OCI-LY1 (cell line): ENCODE measurements at regions not wholly inside any gene's neighbourhood (a gene's known extent, or its start where the extent isn't known, plus 50 kb on each side); places are given as distances from the start of the nearest gene placed in this dataset.

Source experiments
- EZH2 ChIP-seq: fragments of 200-600 bp; sonication (generic), shearing (Covaris generic); IDR thresholded peaks from 2 replicates; pipeline ENCODE4 v1.8.0; 2017; ENCODE audit warnings: borderline replicate concordance, mixed run types, mild to moderate bottlenecking, antibody characterized with exemption, low read length, moderate library complexity, mixed read lengths
- TF ChIP-seq, protein P1 (sequence below): fragments of 200-600 bp; sonication (generic), shearing (Covaris generic); IDR thresholded peaks from 2 replicates; pipeline ENCODE4 v1.5.1; 2017; ENCODE audit warnings: mild to moderate bottlenecking, antibody characterized with exemption, low read length, moderate library complexity, mixed read lengths

- no peak for TF ChIP-seq EZH2
- TF ChIP-seq, protein P1, sequence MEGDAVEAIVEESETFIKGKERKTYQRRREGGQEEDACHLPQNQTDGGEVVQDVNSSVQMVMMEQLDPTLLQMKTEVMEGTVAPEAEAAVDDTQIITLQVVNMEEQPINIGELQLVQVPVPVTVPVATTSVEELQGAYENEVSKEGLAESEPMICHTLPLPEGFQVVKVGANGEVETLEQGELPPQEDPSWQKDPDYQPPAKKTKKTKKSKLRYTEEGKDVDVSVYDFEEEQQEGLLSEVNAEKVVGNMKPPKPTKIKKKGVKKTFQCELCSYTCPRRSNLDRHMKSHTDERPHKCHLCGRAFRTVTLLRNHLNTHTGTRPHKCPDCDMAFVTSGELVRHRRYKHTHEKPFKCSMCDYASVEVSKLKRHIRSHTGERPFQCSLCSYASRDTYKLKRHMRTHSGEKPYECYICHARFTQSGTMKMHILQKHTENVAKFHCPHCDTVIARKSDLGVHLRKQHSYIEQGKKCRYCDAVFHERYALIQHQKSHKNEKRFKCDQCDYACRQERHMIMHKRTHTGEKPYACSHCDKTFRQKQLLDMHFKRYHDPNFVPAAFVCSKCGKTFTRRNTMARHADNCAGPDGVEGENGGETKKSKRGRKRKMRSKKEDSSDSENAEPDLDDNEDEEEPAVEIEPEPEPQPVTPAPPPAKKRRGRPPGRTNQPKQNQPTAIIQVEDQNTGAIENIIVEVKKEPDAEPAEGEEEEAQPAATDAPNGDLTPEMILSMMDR: no peak
These were observed 76.3 kb downstream of the SOWAHC start for GRCh38 chr2:109690457-109690821.
